HG03571 (cell line): ENCODE measurements at regions not wholly inside any gene's neighbourhood (a gene's known extent, or its start where the extent isn't known, plus 50 kb on each side); places are given as distances from the start of the nearest gene placed in this dataset.
"Not testable (repeated sequence)": the region's sequence is repeated elsewhere in the genome, so short reads cannot be mapped to it uniquely, and the experiment has no call there.

Source experiments
- ATAC-seq: cut with Tn5 transposase; IDR thresholded peaks from one replicate; pipeline ENCODE4 v1.9.1; 2021; ENCODE audit not compliant: unreplicated experiment

DNA sequence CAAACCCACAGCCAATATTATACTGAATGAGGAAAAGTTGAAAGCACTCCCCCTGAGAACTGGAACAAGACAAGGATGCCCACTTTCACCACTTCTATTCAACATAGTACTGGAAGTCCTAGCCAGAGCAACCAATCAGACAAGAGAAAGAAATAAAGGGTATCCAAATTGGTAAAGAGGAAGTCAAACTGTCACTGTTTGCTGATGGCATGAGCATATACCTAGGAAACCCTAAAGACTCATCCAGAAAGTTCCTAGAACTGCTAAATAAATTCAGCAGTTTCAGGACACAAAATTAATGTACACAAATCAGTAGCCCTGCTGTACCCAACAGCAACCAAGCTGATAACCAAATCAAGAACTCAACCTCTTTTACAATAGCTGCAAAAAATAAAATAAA, 220.0 kb downstream of the SYK start:
- not testable (repeated sequence) for ATAC-seq

DNA sequence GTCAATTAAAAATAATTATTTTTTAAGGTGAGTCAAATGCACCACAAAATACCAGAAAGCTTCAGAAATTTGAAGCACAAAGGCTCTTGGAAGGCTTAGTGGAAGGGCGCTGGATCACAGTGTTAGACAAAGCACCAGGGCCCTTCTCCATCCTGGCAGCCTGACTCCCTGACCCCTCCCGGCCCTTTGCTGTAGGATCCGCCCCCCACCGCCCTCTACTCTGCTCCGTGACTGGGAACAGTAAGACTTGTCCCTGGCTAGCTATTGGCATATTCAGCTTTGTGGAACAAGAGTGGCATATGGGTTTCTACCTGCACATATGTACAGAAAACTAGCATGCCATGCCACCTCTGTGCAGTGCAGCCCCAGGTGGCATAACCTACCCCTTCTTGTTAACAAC, 222.1 kb downstream of the SYK start:
- no peak for ATAC-seq

DNA sequence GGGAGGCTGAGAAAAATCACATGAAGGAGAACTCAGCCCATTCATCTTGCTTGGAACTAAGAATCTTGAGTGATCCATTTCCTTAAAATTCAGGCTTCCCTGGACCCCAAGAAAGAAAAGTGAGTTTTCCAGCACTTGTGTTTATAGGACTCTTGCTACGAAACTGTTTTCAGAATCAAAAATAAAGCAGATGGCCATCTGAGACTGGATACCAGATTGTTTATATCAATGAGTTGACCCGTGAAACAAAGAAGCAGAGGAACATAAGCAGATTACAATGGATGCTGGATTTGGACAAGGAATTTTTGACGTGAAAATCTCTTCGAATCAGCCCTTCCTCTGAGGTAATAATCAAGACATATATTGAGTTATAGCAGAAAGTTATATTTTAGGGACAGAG, 223.2 kb downstream of the SYK start:
- no peak for ATAC-seq

DNA sequence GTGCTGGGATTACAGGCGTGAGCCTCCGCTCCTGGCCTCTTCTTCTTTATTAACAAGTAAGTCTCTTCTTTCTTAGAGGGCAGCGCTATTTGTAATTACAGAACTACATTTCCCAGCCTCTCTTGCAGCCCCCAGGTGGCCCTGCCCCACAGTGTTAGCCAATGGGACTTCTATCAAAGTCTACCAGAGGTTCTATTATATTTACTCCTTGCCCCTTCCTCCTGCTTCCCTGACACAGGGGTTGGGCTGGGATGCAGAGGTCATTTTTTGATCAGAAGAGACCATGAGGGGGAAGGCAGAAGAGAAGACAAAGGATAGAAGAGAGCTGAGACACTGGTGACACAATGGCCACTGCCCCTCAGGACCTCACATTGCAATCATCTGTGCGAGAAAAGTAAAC, 224.2 kb downstream of the SYK start:
- ATAC-seq: no peak

DNA sequence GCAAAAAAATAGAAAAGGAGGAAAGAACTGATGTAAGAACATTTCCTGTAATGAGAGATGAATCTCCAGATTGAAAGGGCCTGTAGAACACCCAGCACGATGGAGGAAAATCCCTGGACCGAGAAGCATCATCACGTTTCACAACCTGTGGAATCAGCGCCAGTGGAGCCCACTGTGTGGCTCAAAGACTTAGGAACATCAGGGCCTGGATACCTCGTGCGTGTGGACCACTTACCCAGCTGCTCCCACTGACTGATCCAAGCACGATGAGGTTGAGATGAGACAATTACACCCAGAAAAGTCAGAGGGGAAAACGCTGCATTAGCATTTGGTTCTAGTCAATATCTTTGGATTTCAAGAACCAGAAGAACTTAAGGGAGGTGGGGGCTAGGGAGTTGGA, 224.6 kb downstream of the SYK start:
- ATAC-seq: no peak

DNA sequence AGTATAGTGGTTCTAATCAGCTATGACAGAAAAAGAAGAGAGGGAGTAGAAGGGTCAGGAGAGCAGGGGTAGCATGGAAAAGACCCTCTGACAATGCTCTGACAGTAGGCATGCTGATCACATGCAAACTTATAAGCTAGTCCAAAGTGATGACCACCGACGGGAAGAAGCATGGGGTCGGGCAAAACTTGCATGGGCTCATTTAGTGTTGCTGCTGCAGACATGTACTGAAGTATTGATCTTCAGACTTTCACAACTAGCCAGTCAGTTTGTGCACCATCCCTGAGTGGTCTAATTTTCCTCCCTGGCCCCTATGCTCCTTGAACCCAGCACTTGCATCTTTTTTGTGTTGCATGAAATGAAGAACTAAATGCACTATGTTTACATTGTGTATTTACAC, 225.4 kb downstream of the SYK start:
- no peak for ATAC-seq

DNA sequence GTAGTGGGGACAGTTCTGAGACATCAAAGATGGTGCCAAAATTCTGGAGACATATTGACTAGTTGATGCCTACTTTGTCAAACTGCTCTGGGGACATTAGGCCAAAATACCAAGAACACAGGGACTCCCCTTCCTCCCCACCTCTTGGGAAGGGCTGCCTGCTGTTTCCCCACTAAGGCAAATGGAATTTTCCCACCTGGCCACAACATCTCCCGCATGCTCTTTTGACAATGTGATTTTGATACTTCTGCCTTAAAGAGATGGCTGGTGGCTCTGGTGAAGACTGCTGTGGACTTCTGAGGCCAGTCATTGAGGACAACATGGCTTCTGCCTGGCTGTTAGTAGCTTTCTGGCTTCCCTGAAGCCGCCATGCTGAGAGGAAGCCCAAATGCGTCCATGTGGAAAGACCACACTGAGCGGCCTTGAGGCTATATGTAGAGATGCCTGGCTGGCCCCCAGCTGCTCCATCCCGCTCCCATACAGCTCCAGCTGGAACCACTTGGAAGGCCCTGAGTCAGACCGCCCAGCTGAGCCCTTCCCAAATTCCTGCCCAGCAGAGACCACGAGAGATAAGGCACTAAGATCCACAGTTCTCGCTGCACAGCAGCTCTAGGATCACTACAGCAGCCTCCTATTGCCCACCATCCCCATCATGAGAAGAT, 226.7 kb downstream of the SYK start:
- no peak for ATAC-seq

DNA sequence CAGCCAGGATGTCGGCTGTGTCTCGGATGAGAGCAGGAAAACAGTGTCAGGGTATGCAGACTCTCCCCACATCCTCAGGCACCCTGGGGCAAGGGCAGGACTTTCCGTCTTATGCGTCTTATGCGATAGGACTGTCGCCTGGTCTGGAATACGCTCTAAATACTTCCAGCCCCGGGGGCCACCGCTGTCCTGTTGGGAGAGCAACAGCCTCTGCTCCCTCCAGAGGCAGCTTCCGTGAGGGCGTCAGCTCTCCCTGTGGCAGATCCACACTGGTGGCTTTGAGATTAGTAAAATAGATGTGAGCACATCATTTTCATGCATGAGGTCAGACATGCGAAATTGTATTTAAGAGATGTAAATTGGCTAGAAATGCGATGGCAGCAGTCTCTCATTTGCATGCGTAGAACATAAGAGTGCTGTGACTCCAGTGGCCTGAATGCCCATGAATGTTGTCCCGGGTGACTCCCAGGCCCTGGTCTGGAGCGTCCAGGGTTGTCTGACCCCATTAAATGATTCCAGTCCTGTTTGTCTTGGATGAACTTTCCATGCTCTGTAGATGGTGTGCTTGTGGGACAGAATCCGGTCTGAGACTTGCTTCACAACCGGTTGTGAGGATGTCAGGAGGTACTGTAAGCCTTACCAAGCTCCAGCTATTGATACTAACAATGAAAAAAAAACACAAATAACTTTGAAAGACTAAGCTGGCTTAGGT, 228.2 kb downstream of the SYK start:
- no peak for ATAC-seq

DNA sequence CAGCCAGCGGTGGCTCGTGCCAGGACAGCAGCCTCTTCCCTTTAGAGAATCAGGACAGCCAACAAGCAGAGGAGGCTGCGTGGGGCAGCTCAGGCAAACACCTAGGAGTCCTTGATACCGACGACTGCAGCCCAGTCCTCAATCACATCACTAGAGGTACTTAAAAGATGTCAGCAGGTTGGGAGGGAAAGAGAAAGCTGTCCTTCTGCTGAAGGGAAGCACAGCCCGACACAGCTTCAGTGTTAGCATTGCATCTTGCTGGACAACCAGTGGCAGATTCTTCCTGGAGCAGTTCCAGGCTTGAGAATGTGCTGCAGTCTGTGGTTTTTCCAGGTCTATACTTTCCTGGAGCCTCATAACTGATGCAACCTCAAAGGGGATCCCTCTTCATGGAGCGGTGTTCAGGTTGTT, 230.5 kb downstream of the SYK start:
- no peak for ATAC-seq

DNA sequence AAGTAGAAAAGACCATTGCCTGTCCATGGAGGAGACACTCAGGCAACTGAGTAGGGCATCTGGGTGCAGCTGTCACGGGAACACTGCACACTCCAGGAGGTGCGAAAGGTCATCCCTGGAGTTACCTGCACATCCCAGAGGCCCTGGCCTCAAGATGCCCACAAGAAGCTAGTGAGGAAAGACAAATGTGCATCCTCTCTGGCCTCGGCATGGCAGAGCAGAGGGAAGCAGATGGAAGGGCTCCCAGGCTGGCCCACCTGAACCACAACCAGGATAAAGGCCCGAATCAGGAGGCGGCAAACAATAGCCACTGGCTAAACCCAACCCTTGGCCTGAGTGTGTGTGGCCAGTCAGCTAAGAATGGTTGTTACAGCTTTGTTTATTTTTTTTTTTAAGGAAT, 231.7 kb downstream of the SYK start:
- ATAC-seq: no peak

DNA sequence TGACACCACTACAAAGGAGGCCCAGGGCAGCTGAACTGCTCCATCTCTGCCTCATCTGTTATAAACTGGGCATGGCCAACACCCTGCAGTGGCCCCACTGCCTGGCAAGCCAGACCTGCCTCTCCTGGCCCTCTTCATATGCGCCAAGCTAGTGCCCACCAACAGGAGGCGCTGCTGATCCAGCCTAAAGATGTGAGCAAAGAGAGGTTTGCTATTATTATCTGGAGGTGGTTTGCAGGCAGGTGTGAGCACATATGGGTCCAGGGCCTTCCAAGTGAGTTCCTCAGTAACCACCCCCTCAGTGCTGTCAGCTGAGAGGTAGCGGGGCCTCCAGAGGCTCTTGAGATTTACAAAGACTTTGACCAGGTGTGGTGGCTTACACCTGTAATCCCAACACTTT, 232.2 kb downstream of the SYK start:
- no peak for ATAC-seq

DNA sequence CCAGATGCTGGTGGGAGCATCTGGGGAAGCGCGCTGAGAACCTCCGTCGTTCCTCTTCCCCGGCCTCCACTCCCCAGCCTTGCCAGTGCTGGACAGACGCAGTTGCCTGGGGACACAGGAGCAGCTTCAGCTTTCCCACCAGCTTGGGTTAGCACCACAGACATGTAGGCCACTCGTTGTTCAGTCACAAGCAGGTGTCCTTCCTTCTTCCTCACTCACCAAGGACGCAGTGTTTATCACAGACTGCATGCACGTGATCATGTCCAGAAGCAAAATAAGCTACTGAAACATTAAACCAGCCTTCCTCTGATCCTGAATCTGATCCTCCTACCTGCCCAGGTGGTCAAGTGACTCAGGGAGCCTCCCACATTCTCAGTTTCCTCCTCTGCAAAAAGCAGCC, 232.9 kb downstream of the SYK start:
- ATAC-seq: no peak

DNA sequence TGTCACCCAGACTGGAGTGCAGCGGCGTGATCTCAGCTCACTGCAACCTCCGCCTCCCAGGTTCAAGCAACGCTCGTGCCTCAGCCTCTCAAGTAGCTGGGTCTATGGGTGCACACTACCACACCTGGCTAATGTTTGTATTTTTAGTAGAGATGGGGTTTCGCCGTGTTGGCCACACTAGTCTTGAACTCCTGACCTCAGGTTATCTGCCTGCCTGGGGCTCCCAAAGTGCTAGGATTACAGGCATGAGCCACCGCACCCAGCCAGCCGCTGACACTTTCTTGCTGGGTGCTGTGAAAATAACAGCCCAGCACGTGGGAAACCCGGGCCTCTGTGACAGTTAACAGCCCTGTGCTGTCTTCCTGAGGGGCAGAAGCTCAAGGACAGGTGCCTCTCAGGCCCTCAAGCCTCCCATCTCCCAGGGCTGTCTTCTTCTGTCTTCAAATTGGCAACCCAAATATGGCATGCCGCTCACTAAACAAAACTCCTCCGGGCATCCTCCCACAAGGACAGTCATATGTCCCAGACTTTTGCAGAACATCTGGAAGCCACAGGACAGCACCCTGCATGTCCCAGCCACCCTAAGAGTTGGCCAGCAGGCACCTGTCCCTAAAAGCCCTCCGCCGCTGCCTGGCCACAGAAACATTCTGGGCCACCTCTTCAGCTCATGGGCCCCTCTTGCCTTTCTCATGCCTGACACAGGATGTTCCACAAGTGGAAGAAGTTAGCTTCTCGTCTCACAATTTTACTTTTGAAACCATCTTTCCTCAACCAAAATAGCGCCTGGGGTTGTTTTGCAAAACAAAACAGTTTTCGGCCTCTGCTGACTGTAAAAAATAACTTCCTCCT, 233.6 kb downstream of the SYK start:
- no peak for ATAC-seq

DNA sequence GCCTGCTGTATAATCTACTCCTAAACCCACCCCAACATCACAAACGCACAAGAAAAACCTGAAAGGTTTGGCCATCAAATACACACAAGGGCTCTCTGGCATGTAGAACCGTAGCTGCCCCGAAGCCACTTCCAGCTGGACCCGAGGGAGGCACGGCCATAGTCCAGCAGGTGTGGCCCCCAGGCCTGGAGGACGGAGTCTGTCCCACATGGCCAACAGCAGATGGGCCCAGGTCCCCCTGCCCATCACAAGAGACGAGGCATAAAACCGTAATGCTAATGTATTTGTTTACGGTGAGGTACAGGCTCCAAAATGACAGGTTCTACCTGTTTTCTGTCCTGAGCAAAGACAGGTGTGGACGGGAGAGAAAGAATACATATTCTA, 234.2 kb downstream of the SYK start:
- no peak for ATAC-seq

DNA sequence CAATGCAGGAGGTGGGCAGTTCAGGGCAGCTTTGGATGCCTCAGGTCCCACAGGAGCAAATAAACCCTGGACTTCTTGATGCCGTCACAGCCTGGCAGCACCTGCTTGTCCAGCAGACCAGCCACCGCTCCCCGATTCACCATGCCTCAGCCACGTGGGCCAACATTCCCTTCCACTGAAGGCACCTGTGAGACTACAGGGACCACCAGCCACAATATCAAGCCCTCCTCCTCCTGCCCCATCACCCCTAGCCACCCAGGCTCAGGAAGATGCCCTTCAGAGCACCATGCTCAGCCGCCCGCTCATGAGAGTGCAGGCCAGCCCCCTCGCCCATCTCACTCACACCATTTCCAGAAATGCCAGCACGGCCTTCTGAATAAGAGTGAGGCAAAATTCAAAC, 234.7 kb downstream of the SYK start:
- no peak for ATAC-seq

DNA sequence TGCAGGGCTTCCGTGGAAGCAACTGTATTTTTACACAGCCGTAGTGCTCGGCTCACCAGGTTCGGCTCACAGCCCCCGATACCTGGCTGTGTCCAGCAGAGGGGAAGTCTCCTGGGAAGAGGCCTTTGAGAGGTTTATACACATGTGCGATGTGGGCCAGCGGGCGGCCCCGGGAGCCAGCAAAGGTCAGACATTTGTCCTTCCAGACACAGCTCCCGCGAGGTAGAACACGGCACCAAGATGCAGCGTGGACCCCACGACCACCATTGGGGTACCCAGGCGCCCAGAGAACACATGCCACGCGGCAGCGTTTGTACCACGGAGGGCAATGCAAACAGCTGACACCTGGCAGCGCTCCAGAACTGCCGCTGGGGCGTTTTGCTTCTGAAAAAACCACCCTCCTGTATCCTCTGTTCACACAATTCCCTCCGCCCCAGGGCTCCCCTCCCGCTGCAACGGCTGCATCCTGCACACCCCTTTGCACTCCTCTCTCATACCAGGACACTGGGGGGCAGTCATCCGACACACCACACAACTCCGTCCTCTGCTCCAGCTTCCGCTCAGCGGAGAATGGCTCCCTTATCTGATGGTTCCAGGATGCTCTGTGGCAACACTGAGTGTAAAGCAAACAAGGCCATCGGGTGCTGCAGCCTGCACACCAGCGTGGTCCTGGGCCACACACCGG, 235.3 kb downstream of the SYK start:
- no peak for ATAC-seq

DNA sequence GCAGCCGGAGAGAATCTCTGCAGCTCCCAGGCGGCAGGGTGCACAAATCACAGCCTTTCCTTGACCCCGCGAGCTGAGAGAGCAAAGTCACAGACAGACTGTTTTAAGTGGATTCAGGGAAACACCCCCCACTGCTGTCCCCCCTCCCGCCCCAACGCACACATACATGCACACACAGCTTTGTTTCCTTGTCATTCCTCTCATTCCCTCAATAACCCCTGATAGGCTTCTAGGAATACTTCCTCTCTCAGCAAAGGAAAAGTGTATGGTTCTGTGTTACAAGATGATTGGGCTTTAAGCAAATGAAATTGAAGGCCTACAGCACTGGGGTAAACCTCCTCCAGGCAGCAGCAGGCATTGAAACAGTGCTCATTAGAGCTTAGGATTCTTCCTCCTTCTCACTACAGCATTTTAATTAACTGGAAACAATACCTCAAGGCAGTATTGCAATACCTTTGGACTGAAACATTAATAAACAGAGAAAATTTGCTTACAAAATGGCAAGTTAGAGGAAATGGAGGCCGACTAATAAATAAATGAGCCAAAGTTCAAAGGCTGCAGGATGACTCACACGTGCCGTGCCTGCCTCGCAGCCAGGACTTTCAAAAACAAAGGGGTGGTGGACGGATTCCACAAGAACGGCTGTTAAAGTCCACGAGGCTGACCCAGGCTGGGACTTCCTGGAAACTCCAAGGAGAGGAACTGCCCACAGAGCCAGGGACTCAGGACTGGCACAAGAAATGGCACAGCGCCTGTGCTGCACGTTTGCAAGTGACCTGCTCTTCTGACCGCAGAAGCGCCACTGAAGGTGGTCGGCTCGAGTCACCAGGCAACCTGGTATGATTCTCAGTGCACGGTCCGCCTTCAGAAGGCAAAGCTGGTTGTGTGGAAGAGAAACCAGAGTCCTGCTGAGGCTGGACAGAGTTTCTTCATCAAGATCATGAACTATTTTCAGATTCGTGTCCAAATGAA, 236.2 kb downstream of the SYK start:
- ATAC-seq: no peak

DNA sequence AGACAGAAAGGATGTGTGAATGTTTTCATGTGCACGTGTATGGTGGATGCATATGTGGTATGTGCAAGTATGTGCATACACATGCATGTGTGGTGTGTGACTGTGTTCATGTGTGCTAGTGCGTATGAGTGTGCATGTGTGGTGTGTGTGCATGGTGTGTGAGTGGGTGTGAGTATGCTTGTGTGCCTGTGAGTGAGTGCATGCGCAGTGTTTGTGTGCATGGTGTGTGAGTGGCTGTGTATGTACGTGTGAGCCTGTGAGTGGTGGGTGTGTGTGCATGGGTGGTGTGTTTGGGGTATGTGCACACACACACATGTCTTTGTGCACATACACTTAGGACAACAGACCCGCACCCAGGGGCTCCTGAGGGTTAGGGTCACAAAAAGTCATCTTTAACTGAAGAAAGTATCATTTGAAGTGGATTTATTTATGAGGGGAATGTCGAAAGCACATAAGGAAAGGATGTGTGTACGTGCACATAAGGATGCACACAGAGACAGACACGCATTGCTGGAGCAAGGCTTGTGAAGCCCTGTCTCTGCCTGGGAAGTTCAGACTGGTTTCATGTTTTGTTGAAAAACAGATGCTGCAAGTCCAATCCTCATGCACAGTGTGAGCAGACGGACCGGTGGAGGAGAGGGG, 237.0 kb downstream of the SYK start:
- ATAC-seq: no peak

DNA sequence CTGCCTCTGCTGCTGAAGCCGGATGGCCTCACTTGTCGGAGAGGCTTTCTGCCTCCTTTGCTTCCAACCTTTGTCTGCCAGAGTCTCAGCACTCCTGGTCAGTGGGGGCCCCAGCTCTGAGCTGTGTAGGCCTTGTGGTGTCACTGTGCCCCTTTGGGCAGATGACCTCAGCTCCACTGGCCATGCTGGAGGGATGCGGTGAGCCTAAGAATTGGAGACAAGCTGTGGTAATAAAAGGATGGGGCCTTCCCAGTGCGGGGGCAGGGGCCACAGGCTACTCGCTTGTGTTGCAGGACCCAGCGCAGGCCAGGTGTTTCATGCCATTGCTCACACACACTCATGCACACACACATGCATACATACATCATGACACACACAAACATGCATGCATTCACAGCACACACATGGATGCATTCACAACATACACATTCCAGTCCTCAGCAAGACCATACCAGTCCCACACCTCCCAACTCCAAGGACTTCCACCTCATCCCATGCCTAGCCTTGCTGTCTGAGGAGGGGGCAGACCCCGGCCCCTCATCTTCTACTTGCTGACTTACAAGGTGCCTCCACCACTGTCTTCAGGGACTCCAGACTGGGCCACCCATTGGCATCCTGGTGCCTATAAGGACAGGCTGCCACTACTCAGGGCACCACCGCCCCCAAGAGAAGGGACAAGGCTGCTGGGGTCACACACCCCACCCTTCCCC, 237.7 kb downstream of the SYK start:
- ATAC-seq: no peak
